ENCODE measurements at regions not wholly inside any gene's neighbourhood (a gene's known extent, or its start where the extent isn't known, plus 50 kb on each side); places are given as distances from the start of the nearest gene placed in this dataset.

DNA sequence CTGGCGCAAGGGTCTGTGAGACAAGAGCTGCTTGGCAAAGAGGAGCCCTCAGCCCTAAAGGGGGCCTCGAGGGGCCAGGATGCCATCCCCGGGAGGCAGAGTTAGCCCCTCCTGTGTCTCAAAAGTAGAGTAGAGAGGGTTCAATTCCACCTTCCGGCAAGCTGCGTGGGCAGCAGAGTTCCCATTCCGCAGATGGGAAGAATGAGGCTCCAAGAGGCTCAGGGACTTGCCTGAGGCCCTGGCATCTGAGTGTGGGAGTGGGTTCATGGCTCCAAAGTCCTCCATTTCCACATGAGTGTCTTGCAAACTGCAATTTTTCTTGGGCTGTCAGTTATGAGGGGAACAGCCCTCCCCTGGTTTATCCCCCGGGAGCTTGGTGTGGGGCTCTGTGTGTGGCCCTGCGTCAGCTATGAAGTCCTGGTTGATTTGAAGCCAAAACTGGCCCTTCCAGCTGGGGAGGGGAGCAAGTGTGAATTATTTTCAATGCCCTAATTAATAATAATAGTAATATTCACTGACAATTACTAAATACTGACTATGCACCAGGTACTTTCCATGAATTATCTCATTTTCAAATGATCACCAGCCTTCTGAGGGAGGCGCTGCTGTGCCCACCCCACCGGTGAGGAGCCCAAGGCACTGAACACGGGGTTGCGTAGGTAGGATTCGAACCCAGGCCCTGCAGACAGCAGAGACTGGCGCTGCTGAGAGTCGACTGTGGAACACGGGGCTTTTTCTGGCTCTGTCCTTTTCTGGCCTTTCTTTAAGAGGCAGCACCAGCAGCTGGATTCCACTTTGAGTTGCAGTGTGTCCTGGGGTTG lies 153.0 kb upstream of the PTPN1 start:
- dilution Hi-C loops (cut with MboI; ENCODE audit: extremely low pct_ligation_motif_present, low sequenced_read_pairs) = no loop called here

DNA sequence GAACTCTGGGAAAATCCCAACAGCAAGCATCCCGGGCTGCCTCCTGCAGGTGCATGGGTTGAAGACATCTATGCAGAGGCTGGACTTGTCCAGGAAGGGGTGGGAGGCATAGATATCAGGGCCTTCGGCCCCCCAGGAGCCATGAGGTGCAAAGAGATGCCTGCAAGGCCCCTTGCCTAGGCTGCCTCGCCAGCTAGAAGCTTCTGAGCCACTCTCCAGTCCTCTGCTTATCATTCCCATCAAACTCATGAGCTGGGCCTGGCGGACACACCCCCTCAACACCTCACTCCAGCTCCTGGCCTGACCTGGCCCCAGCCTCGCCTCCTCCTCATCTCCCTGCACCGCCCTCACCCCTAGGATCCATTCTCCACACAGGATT lies 152.4 kb upstream of the PTPN1 start:
- FAIRE-seq = no peak
- no peak for TF ChIP-seq EZH2 (IDR thresholded peaks at IDR 0.05; ENCODE audit: low read length)
- TF ChIP-seq, protein P1, sequence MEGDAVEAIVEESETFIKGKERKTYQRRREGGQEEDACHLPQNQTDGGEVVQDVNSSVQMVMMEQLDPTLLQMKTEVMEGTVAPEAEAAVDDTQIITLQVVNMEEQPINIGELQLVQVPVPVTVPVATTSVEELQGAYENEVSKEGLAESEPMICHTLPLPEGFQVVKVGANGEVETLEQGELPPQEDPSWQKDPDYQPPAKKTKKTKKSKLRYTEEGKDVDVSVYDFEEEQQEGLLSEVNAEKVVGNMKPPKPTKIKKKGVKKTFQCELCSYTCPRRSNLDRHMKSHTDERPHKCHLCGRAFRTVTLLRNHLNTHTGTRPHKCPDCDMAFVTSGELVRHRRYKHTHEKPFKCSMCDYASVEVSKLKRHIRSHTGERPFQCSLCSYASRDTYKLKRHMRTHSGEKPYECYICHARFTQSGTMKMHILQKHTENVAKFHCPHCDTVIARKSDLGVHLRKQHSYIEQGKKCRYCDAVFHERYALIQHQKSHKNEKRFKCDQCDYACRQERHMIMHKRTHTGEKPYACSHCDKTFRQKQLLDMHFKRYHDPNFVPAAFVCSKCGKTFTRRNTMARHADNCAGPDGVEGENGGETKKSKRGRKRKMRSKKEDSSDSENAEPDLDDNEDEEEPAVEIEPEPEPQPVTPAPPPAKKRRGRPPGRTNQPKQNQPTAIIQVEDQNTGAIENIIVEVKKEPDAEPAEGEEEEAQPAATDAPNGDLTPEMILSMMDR (optimal IDR thresholded peaks at IDR 0.05 in 1 of 3, IDR thresholded peaks at IDR 0.05 in 1 of 3, conservative IDR thresholded peaks at IDR 0.05 in 1 of 3; ENCODE audit: extremely low read depth in 1 of 3, insufficient read depth in 2 of 3, low read length in 3 of 3) = no peak

More for the DNA sequence above, 153.0 kb upstream of the PTPN1 start:
- no peak for TF ChIP-seq EZH2 (IDR thresholded peaks at IDR 0.05; ENCODE audit: low read length)
- TF ChIP-seq, protein P1 (optimal IDR thresholded peaks at IDR 0.05 in 1 of 3, IDR thresholded peaks at IDR 0.05 in 1 of 3, conservative IDR thresholded peaks at IDR 0.05 in 1 of 3; ENCODE audit: extremely low read depth in 1 of 3, insufficient read depth in 2 of 3, low read length in 3 of 3) = no peak
- H3K27me3 ChIP-seq (ENCODE audit: control insufficient read depth, extremely low read depth, insufficient read depth, low read length) = no peaks in the 10 kb centered on the region
- no peak overlapping the region for H3K4me3 ChIP-seq (ENCODE audit: control insufficient read depth in 2 of 3, extremely low read depth in 1 of 3, insufficient read depth in 2 of 3, low read depth in 1 of 3, low read length in 3 of 3)
- no peak overlapping the region for H3K4me2 ChIP-seq (ENCODE audit: control insufficient read depth, extremely low read depth, insufficient read depth, low read depth, low read length)
- H3K9me1 ChIP-seq (ENCODE audit: control insufficient read depth, extremely low read depth, insufficient read depth, low read length) = no peaks in the 10 kb centered on the region
- FAIRE-seq (no peak), DNase-seq (ENCODE audit: low read depth, low spot score) (no peak)
- H4K20me1 ChIP-seq (ENCODE audit: control insufficient read depth, extremely low read depth, insufficient read depth, low read length) = no peaks in the 10 kb centered on the region
- H2AFZ ChIP-seq (ENCODE audit: control insufficient read depth, low read length) = no peak overlapping the region
- no peaks in the 10 kb centered on the region for H3K9me3 ChIP-seq (ENCODE audit: control insufficient read depth, low read depth, low read length)
- H3K36me3 ChIP-seq (ENCODE audit: control insufficient read depth in 2 of 2, extremely low read depth in 1 of 2, insufficient read depth in 2 of 2, low read length in 2 of 2) = no peaks in the 10 kb centered on the region
- H3K79me2 ChIP-seq (ENCODE audit: control insufficient read depth, insufficient read depth, low read length) = no peaks in the 10 kb centered on the region
- no peak overlapping the region for H3K27ac ChIP-seq (ENCODE audit: control insufficient read depth, insufficient read depth, low read length)
- no peak overlapping the region for H3K9ac ChIP-seq (ENCODE audit: control insufficient read depth, extremely low read depth, insufficient read depth, low read length)
- peaks cover 22% of the 10 kb centered on the region for H3K4me1 ChIP-seq (ENCODE audit: control insufficient read depth, extremely low read depth, insufficient read depth, low read length)

More for the DNA sequence above, 152.4 kb upstream of the PTPN1 start:
- Histone ChIP-seq H2AFZ (ENCODE audit: control insufficient read depth, low read length) (no peak overlapping the region), H3K9ac (ENCODE audit: control insufficient read depth, extremely low read depth, insufficient read depth, low read length) (no peak overlapping the region), H3K9me3 (ENCODE audit: control insufficient read depth, low read depth, low read length) (no peaks in the 10 kb centered on the region), H3K4me1 (ENCODE audit: control insufficient read depth, extremely low read depth, insufficient read depth, low read length) (peaks cover 22% of the 10 kb centered on the region), H4K20me1 (ENCODE audit: control insufficient read depth, extremely low read depth, insufficient read depth, low read length) (no peaks in the 10 kb centered on the region), H3K4me2 (ENCODE audit: control insufficient read depth, extremely low read depth, insufficient read depth, low read depth, low read length) (no peak overlapping the region), H3K79me2 (ENCODE audit: control insufficient read depth, insufficient read depth, low read length) (no peaks in the 10 kb centered on the region), H3K27me3 (ENCODE audit: control insufficient read depth, extremely low read depth, insufficient read depth, low read length) (no peaks in the 10 kb centered on the region), H3K27ac (ENCODE audit: control insufficient read depth, insufficient read depth, low read length) (no peak overlapping the region), H3K36me3 (ENCODE audit: control insufficient read depth in 2 of 2, extremely low read depth in 1 of 2, insufficient read depth in 2 of 2, low read length in 2 of 2) (no peaks in the 10 kb centered on the region), H3K9me1 (ENCODE audit: control insufficient read depth, extremely low read depth, insufficient read depth, low read length) (no peaks in the 10 kb centered on the region), H3K4me3 (ENCODE audit: control insufficient read depth in 2 of 3, extremely low read depth in 1 of 3, insufficient read depth in 2 of 3, low read depth in 1 of 3, low read length in 3 of 3) (no peak overlapping the region)
- dilution Hi-C loops (cut with MboI; ENCODE audit: extremely low pct_ligation_motif_present, low sequenced_read_pairs) = no loop called here
- DNase-seq (ENCODE audit: low read depth, low spot score) = no peak

Data from keratinocyte (primary cell).